GM18868 (cell line): ENCODE measurements at regions not wholly inside any gene's neighbourhood (a gene's known extent, or its start where the extent isn't known, plus 50 kb on each side); places are given as distances from the start of the nearest gene placed in this dataset.
A peak's percentile ranks its signal among the peaks of the same experiment; 100 is the strongest.

ENCODE experiments used
- ATAC-seq: cut with Tn5 transposase; IDR thresholded peaks from one replicate; pipeline ENCODE4 v1.9.1; 2021; ENCODE audit warnings: mild to moderate bottlenecking, moderate library complexity; ENCODE audit not compliant: unreplicated experiment

GRCh38 chr4:11487139-11487538 lies 58.4 kb upstream of the HS3ST1 start:
- ATAC-seq: no peak

- ATAC-seq: no peak
Observed at GRCh38 chr4:11485926-11486325, 57.2 kb upstream of the HS3ST1 start.

GRCh38 chr4:11484531-11484930 lies 55.8 kb upstream of the HS3ST1 start:
- ATAC-seq: no peak

- no peak for ATAC-seq
Observed at GRCh38 chr4:11483046-11483445, 54.4 kb upstream of the HS3ST1 start.

- ATAC-seq: peak; percentile 94
Observed at GRCh38 chr4:11480683-11481082, 52.0 kb upstream of the HS3ST1 start.
